ENCODE measurements at regions not wholly inside any gene's neighbourhood (a gene's known extent, or its start where the extent isn't known, plus 50 kb on each side); places are given as distances from the start of the nearest gene placed in this dataset.

GRCh38 chr10:4602764-4603491 lies 223.1 kb upstream of the AKR1E2 start:
- no peak for TF ChIP-seq GATA2 (IDR thresholded peaks at IDR 0.05; ENCODE audit: low read depth, low read length)
- TF ChIP-seq GATA3 (IDR thresholded peaks at IDR 0.05; ENCODE audit: low read depth, low read length) = no peak

DNA sequence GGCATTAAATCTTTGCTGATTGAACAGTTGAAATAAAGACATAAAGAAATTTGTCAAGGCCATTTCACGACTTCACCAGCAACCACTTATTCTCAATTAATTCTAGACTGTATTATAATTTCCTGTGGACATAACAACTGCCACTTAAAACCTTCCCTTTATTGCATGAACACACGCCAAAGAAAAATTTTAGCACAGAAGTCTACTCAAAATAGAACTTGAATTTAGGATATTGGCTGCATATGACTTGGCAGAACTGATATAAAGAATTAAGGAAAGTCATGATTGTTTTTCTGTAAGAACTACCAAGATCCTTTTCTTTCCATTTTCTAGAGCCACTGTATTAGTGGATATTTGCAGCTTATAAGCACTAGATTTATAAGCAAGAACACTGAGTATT lies 226.5 kb upstream of the AKR1E2 start:
- no peak for TF ChIP-seq GATA2 (IDR thresholded peaks at IDR 0.05; ENCODE audit: low read depth, low read length)

GRCh38 chr10:4596951-4597350 lies 229.1 kb upstream of the AKR1E2 start:
- no peak for TF ChIP-seq GATA2 (IDR thresholded peaks at IDR 0.05; ENCODE audit: low read depth, low read length)
- TF ChIP-seq GATA3 (IDR thresholded peaks at IDR 0.05; ENCODE audit: low read depth, low read length) = no peak

DNA sequence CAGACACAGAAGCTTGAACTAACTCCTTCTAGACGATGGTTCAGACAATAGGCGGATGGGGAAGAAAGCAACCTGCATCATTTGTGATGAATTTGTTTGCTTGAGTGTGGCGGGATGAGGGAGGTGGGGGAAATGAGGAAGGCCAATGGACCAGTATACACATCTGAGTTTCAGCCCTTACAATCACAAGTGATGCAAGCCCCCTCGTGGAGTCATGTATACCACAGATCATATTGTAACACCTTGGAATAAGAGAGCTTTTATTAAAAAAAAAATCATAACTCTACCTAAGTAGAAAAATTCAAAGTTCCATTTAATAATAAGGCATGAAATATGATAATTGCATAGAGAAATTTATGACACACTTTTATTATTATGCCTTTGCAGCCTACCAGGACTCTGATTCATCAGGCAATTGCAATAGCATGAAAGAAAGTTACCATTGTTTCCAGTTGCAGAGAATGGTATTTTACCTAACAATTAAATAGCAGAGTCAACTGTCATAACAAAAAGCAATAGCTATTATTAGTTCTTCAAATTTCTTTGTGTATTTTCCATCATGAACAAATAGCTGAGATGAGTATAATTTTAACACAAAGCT lies 230.2 kb upstream of the AKR1E2 start:
- TF ChIP-seq GATA3 (IDR thresholded peaks at IDR 0.05; ENCODE audit: low read depth, low read length) (no peak), GATA2 (IDR thresholded peaks at IDR 0.05; ENCODE audit: low read depth, low read length) (no peak)

GRCh38 chr10:4590807-4591206 lies 235.2 kb upstream of the AKR1E2 start:
- TF ChIP-seq GATA2 (IDR thresholded peaks at IDR 0.05; ENCODE audit: low read depth, low read length) = no peak
- no peak for TF ChIP-seq GATA3 (IDR thresholded peaks at IDR 0.05; ENCODE audit: low read depth, low read length)

- TF ChIP-seq GATA3 (IDR thresholded peaks at IDR 0.05; ENCODE audit: low read depth, low read length) = no peak
- TF ChIP-seq GATA2 (IDR thresholded peaks at IDR 0.05; ENCODE audit: low read depth, low read length) = no peak
Measured at GRCh38 chr10:4588824-4589223, 237.2 kb upstream of the AKR1E2 start.

- TF ChIP-seq GATA2 (IDR thresholded peaks at IDR 0.05; ENCODE audit: low read depth, low read length) (no peak), GATA3 (IDR thresholded peaks at IDR 0.05; ENCODE audit: low read depth, low read length) (no peak)
Measured at GRCh38 chr10:4587466-4587865, 238.5 kb upstream of the AKR1E2 start.

DNA sequence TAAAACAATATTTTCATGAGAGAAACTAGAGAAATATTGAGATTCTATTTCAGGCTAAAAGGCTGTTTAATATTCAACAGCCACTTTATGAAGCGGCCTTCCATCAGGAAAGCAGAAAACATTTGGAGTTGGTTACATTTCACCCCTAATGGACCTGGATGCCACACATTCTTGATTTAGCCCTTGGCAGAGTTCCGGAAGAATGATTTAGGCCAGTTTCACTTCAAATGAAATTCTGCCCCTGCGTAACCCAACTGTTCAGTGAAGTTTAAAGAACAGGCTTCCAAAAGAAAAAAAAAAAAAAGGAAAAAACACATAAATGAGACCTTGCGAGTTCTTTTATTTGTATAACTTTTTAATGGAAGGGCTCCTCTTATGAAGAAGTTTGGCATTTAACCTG lies 239.2 kb upstream of the AKR1E2 start:
- no peak for TF ChIP-seq GATA3 (IDR thresholded peaks at IDR 0.05; ENCODE audit: low read depth, low read length)
- no peak for TF ChIP-seq GATA2 (IDR thresholded peaks at IDR 0.05; ENCODE audit: low read depth, low read length)

GRCh38 chr10:4581929-4582328 lies 244.1 kb upstream of the AKR1E2 start:
- TF ChIP-seq GATA2 (IDR thresholded peaks at IDR 0.05; ENCODE audit: low read depth, low read length) (no peak), GATA3 (IDR thresholded peaks at IDR 0.05; ENCODE audit: low read depth, low read length) (no peak)

DNA sequence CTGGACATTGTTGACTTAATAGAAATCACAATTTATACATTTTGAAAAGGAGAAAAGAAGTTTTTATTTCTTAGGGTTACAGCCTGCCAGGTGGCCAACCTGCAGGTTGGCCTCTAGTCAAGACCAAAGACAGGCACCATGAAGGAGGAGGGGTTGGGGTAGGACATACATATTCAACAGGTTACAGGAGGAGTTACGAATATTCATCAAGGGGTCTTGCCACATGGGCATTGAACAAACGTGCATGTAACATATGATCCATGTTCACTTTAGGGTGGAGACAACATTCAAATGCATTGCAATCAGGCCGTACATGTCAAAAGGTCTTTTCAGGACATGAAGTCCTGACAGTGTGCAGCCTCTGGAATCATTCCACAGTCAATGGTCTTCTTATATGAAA lies 246.2 kb upstream of the AKR1E2 start:
- TF ChIP-seq GATA3 (IDR thresholded peaks at IDR 0.05; ENCODE audit: low read depth, low read length) = no peak

- no peak for TF ChIP-seq GATA2 (IDR thresholded peaks at IDR 0.05; ENCODE audit: low read depth, low read length)
- TF ChIP-seq GATA3 (IDR thresholded peaks at IDR 0.05; ENCODE audit: low read depth, low read length) = no peak
Measured at GRCh38 chr10:4576206-4576605, 249.8 kb upstream of the AKR1E2 start.

DNA sequence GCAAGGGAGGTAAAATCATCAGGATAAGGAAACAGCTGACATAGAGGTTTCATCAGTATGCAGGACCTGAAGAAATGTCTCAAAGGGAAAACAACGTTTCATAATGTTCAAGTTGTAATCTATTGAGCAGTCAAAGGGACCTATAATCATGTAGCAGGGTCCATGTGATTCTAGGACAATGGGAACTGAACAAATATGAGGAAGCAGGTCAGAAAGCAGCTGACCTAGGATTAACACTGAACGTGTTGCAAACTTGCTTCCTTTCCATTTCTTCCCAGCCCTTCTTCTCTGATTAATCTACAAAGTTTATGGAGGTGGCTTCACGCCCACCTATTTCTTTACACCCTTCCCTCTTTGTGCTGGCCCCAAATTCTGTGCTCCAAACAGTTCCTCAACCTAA lies 256.9 kb upstream of the AKR1E2 start:
- TF ChIP-seq GATA2 (IDR thresholded peaks at IDR 0.05; ENCODE audit: low read depth, low read length) (no peak), GATA3 (IDR thresholded peaks at IDR 0.05; ENCODE audit: low read depth, low read length) (no peak)

DNA sequence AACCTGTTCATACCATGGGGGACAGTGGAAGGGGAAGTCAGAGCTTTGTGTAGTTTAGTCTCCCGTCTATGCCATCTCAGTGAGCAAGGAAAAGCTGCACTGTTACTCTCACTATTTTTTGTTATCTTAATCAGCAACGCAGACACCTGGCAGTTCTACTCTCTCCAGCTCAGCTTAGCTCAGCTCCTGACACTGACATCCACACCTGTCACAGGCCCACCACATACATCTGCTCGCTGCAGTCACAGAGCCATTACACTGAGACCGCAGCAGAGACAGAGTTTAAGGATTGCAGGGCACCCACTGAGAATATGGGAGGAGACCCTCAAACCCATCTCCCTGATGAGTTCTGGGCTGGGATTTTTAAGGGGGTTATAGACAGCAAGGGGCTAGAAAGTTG lies 257.3 kb upstream of the AKR1E2 start:
- TF ChIP-seq GATA3 (IDR thresholded peaks at IDR 0.05; ENCODE audit: low read depth, low read length) (no peak), GATA2 (IDR thresholded peaks at IDR 0.05; ENCODE audit: low read depth, low read length) (no peak)

GRCh38 chr10:4568086-4568485 lies 257.9 kb upstream of the AKR1E2 start:
- TF ChIP-seq GATA3 (IDR thresholded peaks at IDR 0.05; ENCODE audit: low read depth, low read length) (no peak), GATA2 (IDR thresholded peaks at IDR 0.05; ENCODE audit: low read depth, low read length) (no peak)

GRCh38 chr10:4567637-4568036 lies 258.4 kb upstream of the AKR1E2 start:
- TF ChIP-seq GATA2 (IDR thresholded peaks at IDR 0.05; ENCODE audit: low read depth, low read length) (no peak), GATA3 (IDR thresholded peaks at IDR 0.05; ENCODE audit: low read depth, low read length) (no peak)

GRCh38 chr10:4566011-4566410 lies 260.0 kb upstream of the AKR1E2 start:
- TF ChIP-seq GATA3 (IDR thresholded peaks at IDR 0.05; ENCODE audit: low read depth, low read length) (no peak), GATA2 (IDR thresholded peaks at IDR 0.05; ENCODE audit: low read depth, low read length) (no peak)

Measured in SH-SY5Y (cell line).